ENCODE measurements at regions not wholly inside any gene's neighbourhood (a gene's known extent, or its start where the extent isn't known, plus 50 kb on each side); places are given as distances from the start of the nearest gene placed in this dataset.

- no peak overlapping the region for H3K27ac Mint-ChIP-seq
- no peaks in the 10 kb centered on the region for H3K36me3 Mint-ChIP-seq (ENCODE audit: low read depth)
- no peak overlapping the region for H3K4me3 Mint-ChIP-seq
- ATAC-seq (replicated peaks): no peak
- no peaks in the 10 kb centered on the region for H3K9me3 Mint-ChIP-seq
- H3K4me1 Mint-ChIP-seq: no peaks in the 10 kb centered on the region
- H3K27me3 Mint-ChIP-seq: peaks cover 12% of the 10 kb centered on the region
Observed at GRCh38 chr1:61597601-61598000, 127.3 kb downstream of the TM2D1 start.

GRCh38 chr1:61593331-61593730 lies 131.6 kb downstream of the TM2D1 start:
- Mint-ChIP-seq H3K4me1 (no peaks in the 10 kb centered on the region), H3K4me3 (no peak overlapping the region)

GRCh38 chr1:61591351-61591750 lies 133.6 kb downstream of the TM2D1 start:
- H3K4me1 Mint-ChIP-seq: no peaks in the 10 kb centered on the region
- H3K27me3 Mint-ChIP-seq: peaks cover 11% of the 10 kb centered on the region
- H3K36me3 Mint-ChIP-seq (ENCODE audit: low read depth): no peaks in the 10 kb centered on the region
- no peak overlapping the region for H3K27ac Mint-ChIP-seq
- ATAC-seq (replicated peaks): no peak
- no peak overlapping the region for H3K4me3 Mint-ChIP-seq
- no peaks in the 10 kb centered on the region for H3K9me3 Mint-ChIP-seq

More at GRCh38 chr1:61593331-61593730, 131.6 kb downstream of the TM2D1 start:
- H3K9me3 Mint-ChIP-seq: no peaks in the 10 kb centered on the region
- H3K36me3 Mint-ChIP-seq (ENCODE audit: low read depth): no peaks in the 10 kb centered on the region
- ATAC-seq (replicated peaks): no peak
- H3K27ac Mint-ChIP-seq: no peak overlapping the region
- peaks cover 14% of the 10 kb centered on the region for H3K27me3 Mint-ChIP-seq

- Mint-ChIP-seq H3K27me3 (peaks cover 13% of the 10 kb centered on the region), H3K36me3 (ENCODE audit: low read depth) (no peaks in the 10 kb centered on the region), H3K27ac (no peak overlapping the region), H3K4me1 (no peaks in the 10 kb centered on the region), H3K9me3 (no peaks in the 10 kb centered on the region), H3K4me3 (no peak overlapping the region)
- ATAC-seq (replicated peaks): peak; percentile 90
Observed at GRCh38 chr1:61588736-61589672, 135.9 kb downstream of the TM2D1 start.

- H3K9me3 Mint-ChIP-seq: no peaks in the 10 kb centered on the region
- H3K27ac Mint-ChIP-seq: no peak overlapping the region
- ATAC-seq (replicated peaks): no peak
- H3K4me3 Mint-ChIP-seq: no peak overlapping the region
- no peaks in the 10 kb centered on the region for H3K36me3 Mint-ChIP-seq (ENCODE audit: low read depth)
- H3K27me3 Mint-ChIP-seq: peaks cover 3% of the 10 kb centered on the region
- H3K4me1 Mint-ChIP-seq: no peaks in the 10 kb centered on the region
Observed at GRCh38 chr1:61585714-61586113, 139.2 kb downstream of the TM2D1 start.

GRCh38 chr1:61583703-61584102 lies 141.2 kb downstream of the TM2D1 start:
- peaks cover 12% of the 10 kb centered on the region for H3K27me3 Mint-ChIP-seq
- no peaks in the 10 kb centered on the region for H3K36me3 Mint-ChIP-seq (ENCODE audit: low read depth)
- no peak for ATAC-seq (replicated peaks)
- H3K9me3 Mint-ChIP-seq: no peaks in the 10 kb centered on the region
- no peak overlapping the region for H3K27ac Mint-ChIP-seq
- no peak overlapping the region for H3K4me3 Mint-ChIP-seq
- no peaks in the 10 kb centered on the region for H3K4me1 Mint-ChIP-seq

GRCh38 chr1:61581251-61581650 lies 143.7 kb downstream of the TM2D1 start:
- H3K36me3 Mint-ChIP-seq (ENCODE audit: low read depth): no peaks in the 10 kb centered on the region
- no peaks in the 10 kb centered on the region for H3K4me1 Mint-ChIP-seq
- H3K4me3 Mint-ChIP-seq: no peak overlapping the region
- no peak for ATAC-seq (replicated peaks)
- no peaks in the 10 kb centered on the region for H3K9me3 Mint-ChIP-seq
- H3K27ac Mint-ChIP-seq: no peak overlapping the region
- H3K27me3 Mint-ChIP-seq: peaks cover 17% of the 10 kb centered on the region

GRCh38 chr1:61580417-61580816 lies 144.5 kb downstream of the TM2D1 start:
- ATAC-seq (replicated peaks): no peak
- Mint-ChIP-seq H3K36me3 (ENCODE audit: low read depth) (no peaks in the 10 kb centered on the region), H3K4me1 (no peaks in the 10 kb centered on the region), H3K27ac (no peak overlapping the region), H3K4me3 (no peak overlapping the region), H3K27me3 (peaks cover 18% of the 10 kb centered on the region), H3K9me3 (no peaks in the 10 kb centered on the region)

GRCh38 chr1:61579802-61580201 lies 145.1 kb downstream of the TM2D1 start:
- Mint-ChIP-seq H3K4me3 (no peak overlapping the region), H3K27me3 (peaks cover 18% of the 10 kb centered on the region), H3K4me1 (no peaks in the 10 kb centered on the region), H3K27ac (no peak overlapping the region), H3K9me3 (no peaks in the 10 kb centered on the region), H3K36me3 (ENCODE audit: low read depth) (no peaks in the 10 kb centered on the region)
- no peak for ATAC-seq (replicated peaks)

GRCh38 chr1:61572046-61572445 lies 152.9 kb downstream of the TM2D1 start:
- H3K4me3 Mint-ChIP-seq: no peak overlapping the region
- no peak for ATAC-seq (replicated peaks)
- peaks cover 5% of the 10 kb centered on the region for H3K27me3 Mint-ChIP-seq
- no peaks in the 10 kb centered on the region for H3K36me3 Mint-ChIP-seq (ENCODE audit: low read depth)
- H3K4me1 Mint-ChIP-seq: no peaks in the 10 kb centered on the region
- H3K9me3 Mint-ChIP-seq: no peaks in the 10 kb centered on the region
- H3K27ac Mint-ChIP-seq: no peak overlapping the region

GRCh38 chr1:61570191-61570590 lies 154.8 kb downstream of the TM2D1 start:
- H3K4me1 Mint-ChIP-seq: no peaks in the 10 kb centered on the region

GRCh38 chr1:61569303-61569621 lies 155.7 kb downstream of the TM2D1 start:
- Mint-ChIP-seq H3K36me3 (ENCODE audit: low read depth) (no peaks in the 10 kb centered on the region), H3K4me1 (no peaks in the 10 kb centered on the region), H3K27me3 (no peaks in the 10 kb centered on the region), H3K27ac (no peak overlapping the region), H3K4me3 (no peak overlapping the region), H3K9me3 (peaks cover 5% of the 10 kb centered on the region)
- ATAC-seq (replicated peaks): no peak

More at GRCh38 chr1:61570191-61570590, 154.8 kb downstream of the TM2D1 start:
- no peak for ATAC-seq (replicated peaks)
- Mint-ChIP-seq H3K36me3 (ENCODE audit: low read depth) (no peaks in the 10 kb centered on the region), H3K4me3 (no peak overlapping the region), H3K27ac (no peak overlapping the region), H3K27me3 (no peaks in the 10 kb centered on the region), H3K9me3 (peaks cover under 1% of the 10 kb centered on the region)

- Mint-ChIP-seq H3K27ac (no peak overlapping the region), H3K4me3 (no peak overlapping the region), H3K27me3 (no peaks in the 10 kb centered on the region), H3K4me1 (no peaks in the 10 kb centered on the region), H3K36me3 (ENCODE audit: low read depth) (no peaks in the 10 kb centered on the region), H3K9me3 (peaks cover 5% of the 10 kb centered on the region)
- ATAC-seq (replicated peaks): no peak
Observed at GRCh38 chr1:61568460-61569302, 156.3 kb downstream of the TM2D1 start.

- no peaks in the 10 kb centered on the region for H3K36me3 Mint-ChIP-seq (ENCODE audit: low read depth)
- H3K27ac Mint-ChIP-seq: no peak overlapping the region
- no peak overlapping the region for H3K4me3 Mint-ChIP-seq
- no peaks in the 10 kb centered on the region for H3K4me1 Mint-ChIP-seq
- no peak for ATAC-seq (replicated peaks)
- peaks cover 5% of the 10 kb centered on the region for H3K9me3 Mint-ChIP-seq
- no peaks in the 10 kb centered on the region for H3K27me3 Mint-ChIP-seq
Observed at GRCh38 chr1:61566177-61566576, 158.8 kb downstream of the TM2D1 start.

- H3K4me1 Mint-ChIP-seq: no peaks in the 10 kb centered on the region
- H3K27me3 Mint-ChIP-seq: no peaks in the 10 kb centered on the region
- peaks cover 5% of the 10 kb centered on the region for H3K9me3 Mint-ChIP-seq
- H3K36me3 Mint-ChIP-seq (ENCODE audit: low read depth): no peaks in the 10 kb centered on the region
- no peak overlapping the region for H3K4me3 Mint-ChIP-seq
- no peak for ATAC-seq (replicated peaks)
- no peak overlapping the region for H3K27ac Mint-ChIP-seq
Observed at GRCh38 chr1:61563611-61564010, 161.3 kb downstream of the TM2D1 start.

Data from activated T-helper 17 cell treated with anti-CD3 and anti-CD28 coated beads, Interleukin-2, amount 50 U/mL, for 72 hours (primary cell).